ENCODE measurements at regions not wholly inside any gene's neighbourhood (a gene's known extent, or its start where the extent isn't known, plus 50 kb on each side); places are given as distances from the start of the nearest gene placed in this dataset.

GRCh38 chr5:20102293-20102692 is 114.3 kb upstream of the CDH18 start:
- TF ChIP-seq FOXM1 (IDR thresholded peaks at IDR 0.05; ENCODE audit: borderline replicate concordance, low read depth), result no peak
- no peak for TF ChIP-seq EP300 (IDR thresholded peaks at IDR 0.05; ENCODE audit: borderline replicate concordance)
- no peak for TF ChIP-seq EGR1 (IDR thresholded peaks at IDR 0.05)
- no peak for TF ChIP-seq USF1 (IDR thresholded peaks at IDR 0.05)
- no peak for TF ChIP-seq MAX (IDR thresholded peaks at IDR 0.05)
- TF ChIP-seq TCF12 (IDR thresholded peaks at IDR 0.05; ENCODE audit: low read depth), result no peak
- TF ChIP-seq REST (IDR thresholded peaks at IDR 0.05; ENCODE audit: low read depth), result no peak
- TF ChIP-seq RAD21 (IDR thresholded peaks at IDR 0.05; ENCODE audit: low read depth), result no peak
- TF ChIP-seq NFIC (IDR thresholded peaks at IDR 0.05), result no peak
- TF ChIP-seq TAF1 (IDR thresholded peaks at IDR 0.05; ENCODE audit: low read depth), result no peak
- TF ChIP-seq CREB1 (IDR thresholded peaks at IDR 0.05; ENCODE audit: low read depth), result no peak
- TF ChIP-seq ZBTB7A (IDR thresholded peaks at IDR 0.05; ENCODE audit: low read depth), result no peak
- no peak for TF ChIP-seq YY1 (IDR thresholded peaks at IDR 0.05; ENCODE audit: low read depth)

All from Ishikawa (cell line).